Endodermal cell (in vitro differentiated cells): ENCODE measurements at regions not wholly inside any gene's neighbourhood (a gene's known extent, or its start where the extent isn't known, plus 50 kb on each side); places are given as distances from the start of the nearest gene placed in this dataset.

Source experiments
- DNase-seq: peaks from one replicate; pipeline ENCODE4 v3.0.0-alpha.2; 2017
- H3K27ac ChIP-seq: 2 replicates; pipeline ENCODE4 v1.5.1; 2013; ENCODE audit warnings: mild to moderate bottlenecking, low read depth, low read length, moderate library complexity
- H3K27me3 ChIP-seq: 2 replicates; pipeline ENCODE4 v1.6.1; 2013; ENCODE audit warnings: mild to moderate bottlenecking, low read length, moderate library complexity; ENCODE audit not compliant: insufficient read depth, control insufficient read depth, poor library complexity, severe bottlenecking
- H3K36me3 ChIP-seq: 2 replicates; pipeline ENCODE4 v1.7.0; 2013; ENCODE audit warnings: mild to moderate bottlenecking, low read length, moderate library complexity; ENCODE audit not compliant: control insufficient read depth, insufficient read depth
- H3K4me1 ChIP-seq: one replicate; pipeline ENCODE4 v1.7.0; 2013; ENCODE audit warnings: low read length; ENCODE audit not compliant: control insufficient read depth, insufficient read depth
- H3K4me3 ChIP-seq: 2 replicates; pipeline ENCODE4 v1.5.1; 2013; ENCODE audit warnings: mild to moderate bottlenecking, low read length, moderate library complexity
- H3K9ac ChIP-seq: 2 replicates; pipeline ENCODE4 v1.6.1; 2013; ENCODE audit warnings: mild to moderate bottlenecking, low read length, moderate library complexity; ENCODE audit not compliant: poor library complexity, severe bottlenecking; ENCODE audit errors: extremely low read depth
- H3K9me3 ChIP-seq: 2 replicates; pipeline ENCODE4 v1.6.1; 2013; ENCODE audit warnings: mild to moderate bottlenecking, low read length, moderate library complexity; ENCODE audit not compliant: control insufficient read depth
- H3K27ac Mint-ChIP-seq: 2 replicates; pipeline ENCODE4 v1.8.0; 2020; ENCODE audit warnings: mixed read lengths
- H3K27me3 Mint-ChIP-seq: 2 replicates; pipeline ENCODE4 v1.8.0; 2021; ENCODE audit warnings: mild to moderate bottlenecking, mixed read lengths; ENCODE audit not compliant: insufficient read depth
- H3K36me3 Mint-ChIP-seq: 2 replicates; pipeline ENCODE4 v1.8.0; 2020; ENCODE audit warnings: low read depth, mixed read lengths
- H3K4me1 Mint-ChIP-seq: 2 replicates; pipeline ENCODE4 v1.8.0; 2020; ENCODE audit warnings: mixed read lengths
- H3K4me3 Mint-ChIP-seq: 2 replicates; pipeline ENCODE4 v1.8.0; 2020; ENCODE audit warnings: mild to moderate bottlenecking, moderate library complexity, mixed read lengths
- H3K9me3 Mint-ChIP-seq: 2 replicates; pipeline ENCODE4 v1.8.0; 2020; ENCODE audit warnings: mild to moderate bottlenecking, mixed read lengths
- WGBS, 2 experiments: methylation state at CpG; one replicate each; pipeline versions ENCODE4 v1.1.5 to v1.1.7; 2013; ENCODE audit warnings: missing lambda C conversion rate in 2 of 2, mixed read lengths in 1 of 2; ENCODE audit not compliant: insufficient coverage in 1 of 2, insufficient read length in 1 of 2; 5-methylcytosine and 5-hydroxymethylcytosine counted together
- TF ChIP-seq, protein P1 (sequence below): fragments of 200-600 bp; sonication (generic); conservative IDR thresholded peaks from 2 replicates; pipeline ENCODE4 v1.5.0; 2021; ENCODE audit warnings: antibody characterized with exemption, mild to moderate bottlenecking

DNA sequence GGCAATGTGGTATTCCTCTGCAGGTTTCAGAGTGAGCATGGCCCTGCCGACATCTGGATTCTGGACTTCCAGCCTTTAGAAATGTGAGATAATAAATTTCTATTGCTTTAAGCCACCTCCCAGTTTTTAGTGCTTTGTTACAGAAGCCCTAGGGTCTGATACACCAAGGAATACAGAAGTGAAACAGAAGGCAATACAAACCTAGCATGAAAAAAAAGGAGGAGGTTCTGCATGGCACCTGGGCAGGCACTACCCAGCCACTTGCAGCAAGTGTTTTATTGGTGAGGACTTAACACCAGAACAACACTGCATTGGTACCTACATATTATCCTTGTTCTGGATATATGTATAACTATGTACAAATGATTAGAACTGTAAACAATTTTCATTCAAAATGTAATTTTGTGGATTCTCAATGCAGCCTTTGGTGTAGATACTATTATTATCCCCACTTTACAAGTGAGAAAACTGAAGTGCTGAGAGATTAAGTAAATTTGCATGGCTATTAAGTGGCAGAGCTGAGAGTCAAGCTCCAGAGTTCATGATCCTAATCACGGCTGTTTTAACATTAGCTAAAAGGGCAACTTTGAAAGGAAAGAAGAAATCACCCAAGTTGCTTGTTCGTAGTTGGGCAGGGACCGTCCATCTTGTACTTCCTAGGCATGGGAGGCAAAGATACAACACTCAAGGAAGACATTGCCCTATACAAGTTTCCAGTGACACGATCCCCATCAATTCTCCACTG lies 71.8 kb downstream of the IL21 start:
- TF ChIP-seq, protein P1, sequence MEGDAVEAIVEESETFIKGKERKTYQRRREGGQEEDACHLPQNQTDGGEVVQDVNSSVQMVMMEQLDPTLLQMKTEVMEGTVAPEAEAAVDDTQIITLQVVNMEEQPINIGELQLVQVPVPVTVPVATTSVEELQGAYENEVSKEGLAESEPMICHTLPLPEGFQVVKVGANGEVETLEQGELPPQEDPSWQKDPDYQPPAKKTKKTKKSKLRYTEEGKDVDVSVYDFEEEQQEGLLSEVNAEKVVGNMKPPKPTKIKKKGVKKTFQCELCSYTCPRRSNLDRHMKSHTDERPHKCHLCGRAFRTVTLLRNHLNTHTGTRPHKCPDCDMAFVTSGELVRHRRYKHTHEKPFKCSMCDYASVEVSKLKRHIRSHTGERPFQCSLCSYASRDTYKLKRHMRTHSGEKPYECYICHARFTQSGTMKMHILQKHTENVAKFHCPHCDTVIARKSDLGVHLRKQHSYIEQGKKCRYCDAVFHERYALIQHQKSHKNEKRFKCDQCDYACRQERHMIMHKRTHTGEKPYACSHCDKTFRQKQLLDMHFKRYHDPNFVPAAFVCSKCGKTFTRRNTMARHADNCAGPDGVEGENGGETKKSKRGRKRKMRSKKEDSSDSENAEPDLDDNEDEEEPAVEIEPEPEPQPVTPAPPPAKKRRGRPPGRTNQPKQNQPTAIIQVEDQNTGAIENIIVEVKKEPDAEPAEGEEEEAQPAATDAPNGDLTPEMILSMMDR, result no peak
- H3K9me3 ChIP-seq, result no peaks in the 10 kb centered on the region
- H3K36me3 Mint-ChIP-seq, result no peaks in the 10 kb centered on the region
- H3K4me1 Mint-ChIP-seq, result peaks cover 11% of the 10 kb centered on the region
- H3K36me3 ChIP-seq, result no peaks in the 10 kb centered on the region
- H3K4me3 ChIP-seq, result no peak overlapping the region
- no peak overlapping the region for H3K27ac ChIP-seq
- H3K27me3 Mint-ChIP-seq, result no peaks in the 10 kb centered on the region
- DNase-seq, result no peak
- no peaks in the 10 kb centered on the region for H3K27me3 ChIP-seq
- no peaks in the 10 kb centered on the region for H3K9me3 Mint-ChIP-seq
- H3K4me3 Mint-ChIP-seq, result no peak overlapping the region
- H3K9ac ChIP-seq, result no peak overlapping the region
- peaks cover 3% of the 10 kb centered on the region for H3K4me1 ChIP-seq
- H3K27ac Mint-ChIP-seq, result no peak overlapping the region
- WGBS, 2 experiments, result 82 to 88% methylated on average over 2 to 5 of the region's 5 CpGs

DNA sequence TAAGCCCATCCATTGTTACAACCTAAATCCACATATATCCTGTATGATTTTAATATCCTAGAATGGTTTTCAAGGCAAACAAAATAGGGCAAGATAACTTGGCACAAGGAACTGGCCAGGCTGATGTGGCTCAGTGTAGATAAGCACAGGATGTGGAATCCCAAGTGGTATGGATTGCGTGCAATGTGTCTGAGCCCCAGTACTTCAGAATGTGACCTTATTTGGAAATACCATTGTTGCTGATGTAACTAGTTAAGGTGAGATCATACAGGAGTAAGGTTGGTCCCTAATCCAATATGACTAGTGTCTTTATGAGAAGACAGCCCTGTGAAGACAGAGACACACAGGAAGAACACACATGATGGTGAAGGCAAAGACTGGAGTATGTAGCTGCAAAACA lies 72.4 kb downstream of the IL21 start:
- H3K9me3 ChIP-seq, result no peaks in the 10 kb centered on the region
- H3K27ac Mint-ChIP-seq, result no peak overlapping the region
- H3K9ac ChIP-seq, result no peak overlapping the region
- DNase-seq, result no peak
- H3K27me3 Mint-ChIP-seq, result no peaks in the 10 kb centered on the region
- H3K4me3 Mint-ChIP-seq, result no peak overlapping the region
- H3K9me3 Mint-ChIP-seq, result no peaks in the 10 kb centered on the region
- no peak overlapping the region for H3K4me3 ChIP-seq
- H3K36me3 ChIP-seq, result no peaks in the 10 kb centered on the region
- 89 to 95% methylated on average over 1 of the region's 1 CpG for WGBS, 2 experiments
- H3K27ac ChIP-seq, result no peak overlapping the region
- peaks cover 11% of the 10 kb centered on the region for H3K4me1 Mint-ChIP-seq
- no peaks in the 10 kb centered on the region for H3K36me3 Mint-ChIP-seq
- peaks cover 3% of the 10 kb centered on the region for H3K4me1 ChIP-seq
- TF ChIP-seq, protein P1, result no peak
- no peaks in the 10 kb centered on the region for H3K27me3 ChIP-seq

DNA sequence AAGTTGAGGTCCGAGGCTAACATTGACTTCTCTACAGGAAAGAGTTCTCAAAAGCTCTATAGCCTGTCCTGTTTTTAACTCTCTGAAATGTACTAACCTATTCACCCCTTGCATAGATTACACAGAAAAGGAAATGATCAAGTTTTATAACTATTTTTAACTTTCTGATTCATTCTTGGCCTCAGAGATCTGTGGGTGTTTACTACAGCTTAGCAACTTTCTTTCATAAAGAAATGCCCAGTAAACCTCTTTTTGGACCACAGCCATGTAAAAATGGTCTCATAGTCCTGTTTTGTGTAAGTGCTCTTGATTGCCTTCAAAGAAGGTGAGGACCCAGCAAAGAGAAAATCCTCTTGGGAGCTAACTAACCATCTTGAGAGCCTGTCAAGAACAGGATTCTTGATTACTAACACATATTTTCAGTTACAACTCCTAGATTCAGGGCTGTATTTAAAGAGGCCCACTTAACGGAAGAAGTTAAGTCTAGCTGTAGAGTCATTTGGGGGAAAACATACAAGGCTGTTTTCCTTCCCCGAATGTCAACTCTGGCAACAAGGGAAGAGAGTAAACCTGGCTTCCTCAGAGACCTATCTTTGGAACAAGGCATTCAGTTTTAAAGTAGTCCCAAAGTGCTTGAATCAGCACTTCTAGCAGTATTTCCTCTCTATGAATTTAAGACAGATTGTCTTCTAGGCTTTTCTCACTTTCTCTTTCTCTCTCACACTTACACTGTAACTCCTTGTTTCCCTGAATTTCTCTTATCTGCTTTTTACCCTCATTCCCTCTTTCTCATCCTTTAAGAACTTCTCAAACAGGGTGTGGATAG lies 78.2 kb downstream of the IL21 start:
- H3K36me3 ChIP-seq, result no peaks in the 10 kb centered on the region
- H3K27ac Mint-ChIP-seq, result no peak overlapping the region
- no peak overlapping the region for H3K4me3 Mint-ChIP-seq
- TF ChIP-seq, protein P1, result no peak
- 62 to 67% methylated on average over 3 of the region's 3 CpGs for WGBS, 2 experiments
- H3K27me3 Mint-ChIP-seq, result peaks cover 6% of the 10 kb centered on the region
- no peaks in the 10 kb centered on the region for H3K4me1 Mint-ChIP-seq
- H3K27ac ChIP-seq, result no peak overlapping the region
- no peaks in the 10 kb centered on the region for H3K36me3 Mint-ChIP-seq
- DNase-seq, result no peak
- H3K4me3 ChIP-seq, result no peak overlapping the region
- peaks cover 14% of the 10 kb centered on the region for H3K9me3 Mint-ChIP-seq
- no peaks in the 10 kb centered on the region for H3K27me3 ChIP-seq
- no peaks in the 10 kb centered on the region for H3K4me1 ChIP-seq
- H3K9me3 ChIP-seq, result peaks cover 11% of the 10 kb centered on the region
- H3K9ac ChIP-seq, result no peak overlapping the region
